IPS DF 6.9 (cell line): ENCODE measurements at regions not wholly inside any gene's neighbourhood (a gene's known extent, or its start where the extent isn't known, plus 50 kb on each side); places are given as distances from the start of the nearest gene placed in this dataset.
"Not testable (repeated sequence)": the region's sequence is repeated elsewhere in the genome, so short reads cannot be mapped to it uniquely, and the experiment has no call there.

Experiments
- DNase-seq: peaks from one replicate; pipeline ENCODE4 v3.0.0-alpha.2; 2013; ENCODE audit warnings: low read depth, low spot score
- H3K27ac ChIP-seq: one replicate; pipeline ENCODE4 v1.5.1; 2013; ENCODE audit warnings: low read length, control low read depth
- H3K27me3 ChIP-seq: 2 replicates; pipeline ENCODE4 v1.6.1; 2013; ENCODE audit warnings: mild to moderate bottlenecking, low read length; ENCODE audit not compliant: control insufficient read depth, insufficient read depth
- H3K36me3 ChIP-seq: 2 replicates; pipeline ENCODE4 v1.6.1; 2013; ENCODE audit warnings: low read length; ENCODE audit not compliant: control insufficient read depth, insufficient read depth
- H3K4me1 ChIP-seq: 2 replicates; pipeline ENCODE4 v1.6.1; 2013; ENCODE audit warnings: low read length; ENCODE audit not compliant: control insufficient read depth, insufficient read depth
- H3K4me3 ChIP-seq: 2 replicates; pipeline ENCODE4 v1.5.1; 2013; ENCODE audit warnings: mild to moderate bottlenecking, low read length
- H3K9me3 ChIP-seq: 2 replicates; pipeline ENCODE4 v1.6.1; 2013; ENCODE audit warnings: low read length, inconsistent platforms; ENCODE audit not compliant: control insufficient read depth, insufficient read depth
- WGBS: extraction: QIAGEN DNeasy Blood & Tissue Kit; methylation state at CpG from one replicate; pipeline ENCODE4 v1.1.7; 2013; ENCODE audit warnings: mixed read lengths, missing lambda C conversion rate; ENCODE audit not compliant: insufficient read length, insufficient coverage; 5-methylcytosine and 5-hydroxymethylcytosine counted together

- no peaks in the 10 kb centered on the region for H3K36me3 ChIP-seq
- no peak overlapping the region for H3K27ac ChIP-seq
- H3K4me1 ChIP-seq, result no peaks in the 10 kb centered on the region
- DNase-seq, result no peak
- WGBS, result no CpG with 5 or more reads among the region's 2 CpGs
- H3K4me3 ChIP-seq, result no peak overlapping the region
- H3K27me3 ChIP-seq, result no peaks in the 10 kb centered on the region
- H3K9me3 ChIP-seq, result no peaks in the 10 kb centered on the region
These were observed 302.2 kb downstream of the LMBRD1 start for GRCh38 chr6:69494595-69494994.

- Histone ChIP-seq H3K27me3 (no peaks in the 10 kb centered on the region), H3K9me3 (no peaks in the 10 kb centered on the region), H3K27ac (no peak overlapping the region), H3K36me3 (no peaks in the 10 kb centered on the region), H3K4me3 (no peak overlapping the region), H3K4me1 (no peaks in the 10 kb centered on the region)
- DNase-seq, result no peak
These were observed 306.8 kb downstream of the LMBRD1 start for GRCh38 chr6:69489970-69490369.

- Histone ChIP-seq H3K27ac (no peak overlapping the region), H3K4me1 (no peaks in the 10 kb centered on the region), H3K4me3 (no peak overlapping the region), H3K9me3 (no peaks in the 10 kb centered on the region), H3K27me3 (no peaks in the 10 kb centered on the region), H3K36me3 (no peaks in the 10 kb centered on the region)
- no peak for DNase-seq
These were observed 309.1 kb downstream of the LMBRD1 start for GRCh38 chr6:69487688-69488087.

- WGBS, result no CpG with 5 or more reads among the region's 26 CpGs
- Histone ChIP-seq H3K9me3 (no peaks in the 10 kb centered on the region), H3K4me3 (no peak overlapping the region), H3K27ac (no peak overlapping the region), H3K4me1 (no peaks in the 10 kb centered on the region), H3K36me3 (no peaks in the 10 kb centered on the region), H3K27me3 (no peaks in the 10 kb centered on the region)
- no peak for DNase-seq
These were observed 329.7 kb downstream of the LMBRD1 start for GRCh38 chr6:69466979-69467570.

- H3K27me3 ChIP-seq, result no peaks in the 10 kb centered on the region
- H3K9me3 ChIP-seq, result no peaks in the 10 kb centered on the region
- no peaks in the 10 kb centered on the region for H3K4me1 ChIP-seq
- no peak overlapping the region for H3K4me3 ChIP-seq
- H3K27ac ChIP-seq, result no peak overlapping the region
- H3K36me3 ChIP-seq, result no peaks in the 10 kb centered on the region
- DNase-seq, result no peak
These were observed 330.9 kb downstream of the LMBRD1 start for GRCh38 chr6:69465866-69466265.

- Histone ChIP-seq H3K27ac (no peak overlapping the region), H3K4me3 (no peak overlapping the region), H3K9me3 (no peaks in the 10 kb centered on the region), H3K36me3 (no peaks in the 10 kb centered on the region), H3K27me3 (no peaks in the 10 kb centered on the region), H3K4me1 (no peaks in the 10 kb centered on the region)
- WGBS, result no CpG with 5 or more reads among the region's 3 CpGs
- no peak for DNase-seq
These were observed 340.7 kb downstream of the LMBRD1 start for GRCh38 chr6:69456086-69456485.

GRCh38 chr6:69454619-69455018 is 342.2 kb downstream of the LMBRD1 start:
- H3K4me1 ChIP-seq, H3K27ac ChIP-seq, H3K27me3 ChIP-seq, H3K9me3 ChIP-seq, DNase-seq, H3K4me3 ChIP-seq, H3K36me3 ChIP-seq: not testable (repeated sequence)
- no CpG with 5 or more reads among the region's 2 CpGs for WGBS

GRCh38 chr6:69450493-69450892 is 346.3 kb downstream of the LMBRD1 start:
- H3K27ac ChIP-seq, H3K4me3 ChIP-seq: not testable (repeated sequence)
- WGBS, result no CpG with 5 or more reads among the region's 3 CpGs

GRCh38 chr6:69449887-69450286 is 346.9 kb downstream of the LMBRD1 start:
- Histone ChIP-seq H3K27me3 (no peaks in the 10 kb centered on the region), H3K4me3 (no peak overlapping the region), H3K4me1 (no peaks in the 10 kb centered on the region), H3K27ac (no peak overlapping the region), H3K36me3 (no peaks in the 10 kb centered on the region; the same call in 1 of the 2 replicates), H3K9me3 (no peaks in the 10 kb centered on the region; the same call in 1 of the 2 replicates)
- no peak for DNase-seq
- WGBS, result no CpG with 5 or more reads among the region's 8 CpGs

More at GRCh38 chr6:69450493-69450892, 346.3 kb downstream of the LMBRD1 start:
- H3K27me3 ChIP-seq, H3K36me3 ChIP-seq, H3K4me1 ChIP-seq, H3K9me3 ChIP-seq, DNase-seq: not testable (repeated sequence)
